ENCODE measurements at regions not wholly inside any gene's neighbourhood (a gene's known extent, or its start where the extent isn't known, plus 50 kb on each side); places are given as distances from the start of the nearest gene placed in this dataset.
A peak's percentile ranks its signal among the peaks of the same experiment; 100 is the strongest.

GRCh38 chr13:106660746-106661625, 93.0 kb upstream of the ARGLU1 start:
- DNase-seq (ENCODE audit: low read depth): no peak

DNA sequence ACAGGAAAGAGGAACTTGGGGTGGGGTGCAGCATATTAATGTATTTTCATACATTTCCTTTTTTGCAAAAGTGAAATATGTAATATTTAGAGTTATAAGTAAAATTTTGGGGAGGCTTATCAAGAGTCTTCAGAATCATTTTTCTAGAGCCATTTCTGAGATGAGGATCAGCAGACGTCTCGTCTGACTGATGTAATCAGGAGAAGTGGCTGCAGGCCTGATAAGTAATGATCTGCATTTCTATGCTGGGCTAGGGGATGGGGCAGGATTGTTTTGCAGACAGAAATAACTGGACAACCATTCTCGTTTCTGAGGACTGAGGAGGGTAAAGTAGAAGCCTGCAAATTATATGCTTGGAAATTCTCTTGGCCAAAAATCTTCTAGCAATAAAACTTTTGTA, 89.2 kb upstream of the ARGLU1 start:
- no peak for DNase-seq (ENCODE audit: low read depth)

GRCh38 chr13:106656186-106656585, 88.2 kb upstream of the ARGLU1 start:
- no peak for DNase-seq (ENCODE audit: low read depth)

- DNase-seq (ENCODE audit: low read depth): no peak
Measured at GRCh38 chr13:106651442-106651841, 83.5 kb upstream of the ARGLU1 start.

- DNase-seq (ENCODE audit: low read depth): no peak
Measured at GRCh38 chr13:106650690-106651205, 82.8 kb upstream of the ARGLU1 start.

- DNase-seq (ENCODE audit: low read depth): no peak
Measured at GRCh38 chr13:106649495-106649894, 81.6 kb upstream of the ARGLU1 start.

DNA sequence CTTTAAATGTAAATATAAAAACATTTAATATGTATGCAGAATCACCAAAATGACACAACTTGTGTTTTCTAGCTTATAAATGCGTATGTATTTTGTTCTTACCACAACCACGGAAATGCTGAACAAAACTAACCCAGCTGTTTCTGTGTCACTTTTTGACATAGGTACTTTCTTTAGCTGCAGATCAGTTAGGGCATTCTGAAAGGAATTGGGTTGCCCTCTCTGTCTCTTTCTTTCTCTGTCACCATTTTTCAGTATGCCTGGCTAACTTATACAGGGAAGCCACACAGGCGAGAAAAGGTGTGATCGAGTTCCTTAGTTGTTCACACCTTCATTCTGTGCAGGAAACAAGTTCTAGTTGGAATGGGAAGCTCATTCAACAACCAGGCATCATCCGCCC, 72.6 kb upstream of the ARGLU1 start:
- no peak for DNase-seq (ENCODE audit: low read depth)

GRCh38 chr13:106637519-106637918, 69.6 kb upstream of the ARGLU1 start:
- DNase-seq (ENCODE audit: low read depth): no peak

DNA sequence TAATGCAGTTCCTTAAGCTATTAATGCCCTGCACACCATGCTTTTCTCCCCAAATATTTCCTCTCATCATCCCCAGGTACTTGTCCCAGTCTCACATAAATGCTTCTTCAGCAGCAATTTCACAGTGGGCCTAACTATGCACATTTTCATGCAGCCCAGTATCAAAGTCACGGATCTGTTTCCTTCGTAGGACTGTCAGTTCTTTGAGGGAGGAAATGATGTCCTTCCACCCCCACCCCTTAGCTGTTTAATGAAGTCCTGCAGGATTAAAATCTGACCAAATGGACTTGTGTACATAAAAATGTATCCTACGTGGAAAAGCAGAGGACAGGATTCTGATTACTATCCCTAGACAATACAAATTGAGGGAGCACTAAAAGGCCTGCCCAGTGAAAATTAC, 68.6 kb upstream of the ARGLU1 start:
- DNase-seq (ENCODE audit: low read depth): no peak

DNA sequence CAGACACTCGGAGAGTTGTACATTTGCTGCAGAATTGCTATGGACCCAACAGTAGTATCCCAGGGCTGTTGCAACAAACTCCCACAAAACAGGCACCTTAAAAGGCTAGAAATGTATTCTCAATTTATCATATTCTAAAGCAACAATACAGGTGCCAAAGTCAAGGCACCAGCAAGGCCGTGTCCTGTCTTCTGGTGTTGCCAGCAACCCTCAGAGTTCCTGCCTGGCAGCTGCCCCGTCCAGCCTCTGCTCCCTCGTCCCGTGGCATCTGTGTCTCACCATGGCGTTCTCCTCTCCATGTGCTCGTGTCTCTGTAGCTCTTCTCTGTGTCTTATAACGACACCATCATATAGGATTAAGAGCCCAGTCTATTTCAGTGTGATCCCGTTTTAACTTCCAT, 67.7 kb upstream of the ARGLU1 start:
- DNase-seq (ENCODE audit: low read depth): no peak

- DNase-seq (ENCODE audit: low read depth): no peak
Measured at GRCh38 chr13:106633321-106633720, 65.4 kb upstream of the ARGLU1 start.

GRCh38 chr13:106630650-106631049, 62.7 kb upstream of the ARGLU1 start:
- no peak for DNase-seq (ENCODE audit: low read depth)

GRCh38 chr13:106630162-106630561, 62.2 kb upstream of the ARGLU1 start:
- DNase-seq (ENCODE audit: low read depth): no peak

- DNase-seq (ENCODE audit: low read depth): no peak
Measured at GRCh38 chr13:106628936-106629659, 61.2 kb upstream of the ARGLU1 start.

DNA sequence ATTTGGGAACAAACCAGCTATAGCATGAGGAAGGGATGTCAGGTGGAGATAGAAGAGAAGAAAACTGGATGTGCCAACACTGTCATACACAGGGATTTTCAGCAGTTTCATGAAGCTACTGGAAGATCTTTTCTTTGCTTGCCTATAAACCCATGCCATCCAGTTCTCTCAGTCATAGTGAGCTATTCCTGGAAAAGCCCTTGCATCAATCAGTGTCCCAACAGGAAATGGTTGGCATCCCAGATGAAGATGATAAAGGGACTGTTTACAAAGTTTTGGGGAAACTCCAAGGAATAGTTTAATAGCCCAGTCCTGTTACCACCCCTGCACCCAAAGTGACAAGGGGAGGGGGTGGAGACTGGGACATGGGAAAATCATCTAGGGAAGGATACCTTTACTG, 58.5 kb upstream of the ARGLU1 start:
- DNase-seq (ENCODE audit: low read depth): no peak

DNA sequence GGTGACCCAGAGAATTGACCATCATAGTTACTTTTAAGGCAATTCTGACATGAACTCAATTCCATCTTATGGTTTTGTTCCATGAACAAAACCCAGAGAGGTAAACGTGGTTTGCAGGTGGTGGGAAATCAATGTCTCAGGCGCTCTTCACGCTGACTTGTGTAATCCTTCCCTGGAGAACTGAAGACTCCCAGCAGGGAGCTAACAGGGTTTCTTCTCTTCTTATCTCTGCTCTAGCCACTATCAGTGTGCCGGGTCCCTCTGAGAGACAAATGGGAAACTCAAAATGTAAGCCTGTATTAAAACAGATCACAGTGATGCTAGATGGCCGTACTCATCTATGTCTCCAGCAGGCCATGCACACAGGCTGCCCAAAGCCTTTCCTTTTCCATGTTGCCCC, 57.6 kb upstream of the ARGLU1 start:
- no peak for DNase-seq (ENCODE audit: low read depth)

DNA sequence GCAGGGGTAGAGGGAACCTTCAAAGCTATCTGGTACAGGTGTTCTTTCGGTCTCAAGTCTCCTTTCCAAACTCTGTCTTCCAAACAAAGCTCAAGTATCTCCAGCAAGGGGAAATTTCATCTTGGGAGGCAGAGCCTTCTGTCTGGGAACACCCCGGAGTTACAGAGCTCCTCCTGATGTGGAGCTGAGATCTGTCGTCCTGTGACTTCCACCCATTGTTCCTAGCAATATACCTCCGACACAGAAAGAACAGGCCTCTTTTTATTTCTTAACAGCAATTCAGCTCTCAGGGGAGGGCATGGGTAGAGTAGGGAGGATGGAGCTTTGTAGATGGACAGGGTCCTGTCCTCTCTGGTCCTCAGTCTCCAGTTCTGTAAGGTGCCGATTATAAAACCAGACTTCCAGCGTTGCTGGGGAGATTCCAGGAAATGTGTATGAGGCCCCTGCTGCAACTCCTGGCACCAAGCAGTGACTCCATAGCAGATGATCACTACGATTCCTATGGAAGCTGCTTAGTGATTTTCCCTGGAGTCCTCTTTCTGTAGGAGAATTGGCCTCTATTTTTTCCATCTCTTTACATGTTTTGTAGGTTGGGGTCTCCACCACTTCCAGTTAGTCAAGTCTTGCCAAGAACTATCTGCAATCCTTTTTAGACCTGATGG, 56.0 kb upstream of the ARGLU1 start:
- DNase-seq (ENCODE audit: low read depth): no peak

DNA sequence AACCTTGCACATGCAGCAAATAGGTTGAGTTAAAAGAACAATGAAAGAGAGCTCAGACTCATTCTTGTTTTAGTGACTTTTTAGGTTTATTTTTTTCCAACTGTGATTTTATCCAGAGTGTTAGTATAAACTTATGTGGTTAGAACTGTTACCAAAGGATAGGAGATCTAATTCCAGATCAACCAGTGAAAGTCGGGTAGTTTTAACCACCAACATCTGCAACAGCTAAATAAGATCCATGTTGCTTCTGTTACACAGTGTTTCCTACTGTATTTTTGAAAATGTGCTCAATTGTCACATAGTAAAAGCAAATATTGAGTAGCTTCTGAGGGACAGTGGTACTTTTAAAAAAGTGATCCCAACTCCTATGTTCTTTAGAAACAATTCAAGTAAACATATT, 53.9 kb upstream of the ARGLU1 start:
- no peak for DNase-seq (ENCODE audit: low read depth)

DNA sequence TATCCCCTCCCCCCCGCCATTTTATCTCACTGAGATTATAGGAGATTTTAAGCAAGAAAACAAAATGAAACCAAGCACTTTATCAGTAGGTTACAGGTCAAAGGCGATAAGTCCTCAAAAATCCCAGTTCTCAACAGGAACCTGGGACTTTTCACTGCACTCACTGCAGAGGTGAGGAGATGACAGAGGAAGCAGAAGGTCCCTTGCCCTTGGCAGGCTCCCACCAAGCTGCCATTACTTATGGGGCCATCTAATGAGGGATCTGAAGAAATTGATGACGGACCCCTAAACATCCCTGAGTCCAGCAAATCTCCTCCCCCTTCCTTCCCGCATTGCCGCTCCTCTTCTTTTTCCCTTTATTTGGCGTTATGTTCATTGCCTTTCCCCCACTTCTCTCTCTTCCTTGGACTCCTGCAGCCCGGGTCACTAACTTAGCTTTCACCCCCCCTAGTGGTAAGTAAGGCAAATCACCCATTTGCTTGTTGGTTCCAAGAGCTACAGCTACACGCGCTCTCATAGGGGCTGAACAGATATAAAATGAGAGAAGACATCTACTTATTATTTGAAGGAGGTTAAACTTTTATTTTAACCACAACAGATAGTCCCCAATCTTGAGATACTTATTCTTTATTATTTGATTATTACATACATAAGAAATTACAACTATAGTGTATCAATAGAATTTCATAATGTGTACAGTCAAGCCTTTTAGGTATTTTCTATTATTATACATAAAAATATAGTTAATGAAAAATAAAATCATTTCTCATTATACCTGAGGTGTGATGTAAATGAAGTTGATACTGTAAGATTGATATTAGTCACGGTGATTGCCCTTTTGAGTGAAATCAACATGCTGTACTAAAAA, 52.0 kb upstream of the ARGLU1 start:
- DNase-seq (ENCODE audit: low read depth): peak; percentile 14

All from HS-27A (cell line).